NCI-H510A (cell line): ENCODE measurements at regions not wholly inside any gene's neighbourhood (a gene's known extent, or its start where the extent isn't known, plus 50 kb on each side); places are given as distances from the start of the nearest gene placed in this dataset.

Source experiments
- DNase-seq: peaks from one replicate; lab custom pipeline; 2025; lab: John Stamatoyannopoulos, UW

DNA sequence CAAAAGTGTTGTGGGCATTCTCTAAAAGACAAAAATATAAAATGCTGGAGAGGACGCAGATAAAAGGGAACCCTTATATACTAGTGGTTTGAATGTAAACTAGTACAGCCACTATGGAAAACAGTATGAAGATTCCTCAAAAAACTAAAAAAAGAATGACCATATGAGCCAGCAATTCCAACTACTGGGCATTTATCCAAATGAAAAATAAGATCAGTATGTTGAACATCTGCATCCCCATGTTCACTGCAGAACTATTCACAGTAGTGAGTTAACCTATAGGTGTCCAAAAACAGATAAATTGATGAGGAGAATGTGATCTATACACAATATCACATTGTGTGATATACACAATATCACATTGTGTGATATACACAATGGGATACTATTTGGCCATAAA lies 1615.3 kb downstream of the PCDH18 start:
- no peak for DNase-seq

GRCh38 chr4:135900956-135901355 lies 1631.3 kb downstream of the PCDH18 start:
- DNase-seq: no peak

GRCh38 chr4:135864304-135864703 lies 1662.7 kb upstream of the PABPC4L start:
- DNase-seq: peak; percentile 36

DNA sequence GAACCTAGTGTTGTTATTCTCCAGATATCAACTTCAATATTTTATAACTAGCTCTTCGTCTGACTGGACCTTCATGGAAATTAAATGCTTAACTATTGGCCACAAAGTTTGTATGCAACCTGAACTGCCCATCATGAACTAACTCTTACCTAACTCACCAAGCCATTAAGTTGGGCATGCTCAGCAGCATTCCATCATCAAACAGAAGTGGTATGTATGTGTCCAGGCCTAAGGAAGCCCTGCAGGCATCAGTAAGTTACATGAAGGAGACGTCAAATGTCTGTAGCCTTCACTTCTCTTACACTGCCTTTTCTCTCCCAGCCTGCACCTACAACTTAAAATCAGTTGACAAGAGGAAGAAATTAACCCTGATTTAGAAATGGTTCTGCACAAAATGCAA lies 1639.2 kb upstream of the PABPC4L start:
- DNase-seq: no peak

- DNase-seq: no peak
These were observed 1638.1 kb upstream of the PABPC4L start for GRCh38 chr4:135839712-135840111.

- DNase-seq: no peak
These were observed 1637.3 kb upstream of the PABPC4L start for GRCh38 chr4:135838889-135839288.

- no peak for DNase-seq
These were observed 1632.9 kb upstream of the PABPC4L start for GRCh38 chr4:135834471-135834870.

DNA sequence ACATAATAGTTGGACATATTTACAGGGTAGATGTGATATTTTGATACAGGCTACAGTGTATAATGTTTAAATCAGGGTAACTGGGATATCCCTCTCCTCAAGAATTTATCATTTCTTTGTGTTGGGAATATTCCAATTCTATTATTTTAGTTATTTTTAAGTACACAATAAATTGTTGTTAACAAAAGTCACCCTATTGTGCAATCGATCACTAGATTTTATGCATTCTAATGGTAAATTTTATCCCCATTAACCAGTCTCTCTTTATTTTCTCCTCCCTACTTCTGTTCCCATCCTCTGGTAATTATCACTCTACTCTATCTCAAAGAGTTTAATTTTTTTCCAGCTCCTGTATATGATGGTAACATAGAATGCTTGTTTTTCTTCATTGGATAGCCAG lies 1631.9 kb upstream of the PABPC4L start:
- DNase-seq: no peak

DNA sequence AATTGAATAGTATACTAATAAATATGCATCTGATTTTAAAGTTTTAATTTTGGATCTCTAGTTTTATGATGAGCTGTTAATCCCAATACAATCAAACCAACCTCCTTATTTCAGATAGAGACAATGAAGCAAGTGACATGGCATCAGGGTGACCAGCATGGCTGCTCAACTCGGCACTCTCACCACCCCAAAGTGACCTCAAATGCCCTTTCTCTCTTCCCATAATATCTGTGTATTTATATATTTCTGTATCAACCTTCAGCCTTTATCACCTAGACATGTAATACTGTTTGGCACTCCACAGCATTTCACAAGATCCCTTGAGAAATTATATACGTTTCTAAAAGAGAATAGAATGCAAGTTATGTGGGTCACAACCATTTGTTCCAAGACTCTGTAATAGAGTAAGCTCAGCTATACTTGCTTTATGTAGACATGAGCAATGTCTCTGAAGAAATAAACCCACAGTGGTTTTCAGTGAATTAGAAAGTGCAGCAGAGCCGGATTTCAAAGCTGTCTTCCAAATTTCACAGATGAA lies 1623.2 kb upstream of the PABPC4L start:
- DNase-seq: no peak

DNA sequence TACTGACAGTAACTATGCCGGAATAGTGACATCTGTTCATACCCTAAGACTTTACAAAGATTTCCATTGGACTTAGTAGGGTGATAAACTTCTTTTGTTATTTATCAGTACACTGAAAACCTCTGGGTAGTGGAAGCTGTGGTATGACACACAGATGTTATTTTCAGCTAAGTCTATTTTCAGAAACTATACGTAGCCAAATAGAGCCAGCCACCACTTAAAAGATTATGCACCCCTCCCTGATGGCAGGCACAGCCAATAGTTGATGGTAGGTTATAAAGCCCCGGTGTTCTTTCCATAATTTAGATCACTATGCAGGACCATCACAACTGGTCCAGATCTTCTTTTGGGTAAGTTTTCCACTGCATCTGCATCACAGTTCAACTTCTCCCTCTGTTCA lies 1603.2 kb upstream of the PABPC4L start:
- DNase-seq: no peak

GRCh38 chr4:135777361-135777760 lies 1575.8 kb upstream of the PABPC4L start:
- no peak for DNase-seq

- no peak for DNase-seq
These were observed 1574.3 kb upstream of the PABPC4L start for GRCh38 chr4:135775909-135776308.

- DNase-seq: no peak
These were observed 1568.9 kb upstream of the PABPC4L start for GRCh38 chr4:135770505-135770904.

DNA sequence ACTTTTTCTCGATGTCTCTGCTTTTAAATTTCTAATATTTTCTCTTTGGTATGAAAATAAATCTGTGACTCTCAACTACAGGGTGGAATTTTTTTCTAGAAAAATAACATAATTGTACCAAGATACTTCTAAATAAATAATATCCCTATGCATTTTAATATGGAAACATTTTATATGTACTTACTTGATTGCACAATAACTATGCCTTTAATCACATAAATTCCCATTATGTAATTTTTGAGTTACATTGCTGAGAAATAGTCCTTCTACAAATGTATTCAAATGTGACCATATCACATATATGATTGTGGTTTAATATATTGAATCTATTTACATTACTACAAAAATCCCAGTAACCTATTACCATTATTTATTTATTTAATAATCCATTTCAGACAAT lies 1543.3 kb upstream of the PABPC4L start:
- DNase-seq: no peak

GRCh38 chr4:135741583-135741982 lies 1540.0 kb upstream of the PABPC4L start:
- DNase-seq: no peak

DNA sequence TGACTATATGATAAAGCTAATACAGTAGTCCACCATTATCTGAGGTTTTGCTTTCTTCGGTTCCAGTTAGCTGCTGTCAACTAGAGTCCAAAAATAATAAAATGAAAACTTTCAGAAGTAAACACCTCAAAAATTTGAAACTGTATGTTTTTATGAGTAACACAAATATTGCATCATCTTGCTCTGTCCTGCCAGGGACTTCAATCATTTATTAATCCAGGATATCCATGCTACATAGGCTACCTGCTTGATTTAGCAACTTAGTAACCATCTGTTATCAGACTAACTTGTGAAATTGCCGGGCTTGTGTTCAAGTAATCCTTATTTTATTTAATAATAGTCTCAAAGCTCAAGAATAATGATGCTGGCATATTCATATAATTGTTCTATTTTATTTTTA lies 1537.8 kb upstream of the PABPC4L start:
- no peak for DNase-seq

- DNase-seq: no peak
These were observed 1533.9 kb upstream of the PABPC4L start for GRCh38 chr4:135735512-135735911.

DNA sequence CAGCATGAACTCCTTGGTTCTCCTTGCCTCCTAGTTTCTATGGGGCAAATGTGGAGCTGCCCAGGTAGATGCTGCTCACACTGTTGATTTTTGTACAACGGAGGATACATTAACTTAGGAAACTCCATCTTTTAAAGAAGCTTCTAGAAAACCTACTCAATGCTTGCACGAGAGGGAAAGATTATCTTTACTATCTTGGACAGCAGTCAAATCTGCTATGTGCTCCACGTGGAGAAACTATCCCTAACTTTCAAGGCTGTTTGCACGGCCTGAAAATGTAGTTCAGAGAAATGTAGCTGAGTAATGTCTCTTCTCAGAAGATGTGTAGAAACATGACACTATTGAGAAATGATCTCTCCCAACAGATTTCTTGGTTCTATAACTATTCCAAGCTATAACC lies 1530.9 kb upstream of the PABPC4L start:
- no peak for DNase-seq

GRCh38 chr4:135731682-135732081 lies 1530.1 kb upstream of the PABPC4L start:
- DNase-seq: no peak

GRCh38 chr4:135724421-135724820 lies 1522.8 kb upstream of the PABPC4L start:
- no peak for DNase-seq

- DNase-seq: no peak
These were observed 1516.4 kb upstream of the PABPC4L start for GRCh38 chr4:135718019-135718418.

DNA sequence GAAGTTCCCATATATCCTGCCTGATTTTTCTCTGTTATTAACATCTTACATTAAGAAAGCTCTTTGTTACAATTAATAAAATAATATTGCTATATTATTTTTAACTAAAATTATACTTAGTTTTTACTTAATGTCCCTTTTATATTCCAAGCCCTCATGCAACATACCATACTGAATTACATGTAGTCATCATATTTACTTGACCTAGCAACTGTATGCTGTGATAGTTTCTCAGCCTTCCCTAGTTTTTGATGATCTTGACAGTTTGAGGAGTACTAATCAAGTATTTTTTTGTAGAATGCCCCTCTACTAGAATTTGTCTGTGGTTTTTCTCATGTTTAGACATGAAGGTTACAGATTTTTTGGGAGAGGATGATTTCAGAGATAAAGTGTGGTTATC lies 1503.8 kb upstream of the PABPC4L start:
- DNase-seq: no peak

DNA sequence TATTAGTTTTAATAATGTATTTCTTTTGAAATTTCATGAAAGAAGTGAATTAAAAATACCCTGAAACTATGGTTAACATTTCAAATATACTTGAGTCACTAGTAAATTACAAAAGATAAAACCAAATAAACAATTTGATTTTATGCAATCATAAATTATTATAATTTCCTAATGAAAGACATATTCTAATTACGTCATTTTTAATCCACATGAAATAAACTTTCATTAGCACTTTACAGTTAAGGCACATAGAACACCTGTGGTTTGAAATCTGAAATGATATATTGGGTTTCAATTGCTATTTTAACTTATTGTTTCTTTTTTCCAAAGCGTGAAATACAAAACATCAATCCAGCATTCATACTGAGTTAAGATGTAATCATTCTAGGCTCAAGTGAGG lies 1492.5 kb upstream of the PABPC4L start:
- no peak for DNase-seq

- DNase-seq: no peak
These were observed 1482.4 kb upstream of the PABPC4L start for GRCh38 chr4:135684001-135684400.

GRCh38 chr4:135672202-135672601 lies 1470.6 kb upstream of the PABPC4L start:
- DNase-seq: no peak
